ENCODE measurements at regions not wholly inside any gene's neighbourhood (a gene's known extent, or its start where the extent isn't known, plus 50 kb on each side); places are given as distances from the start of the nearest gene placed in this dataset.

DNA sequence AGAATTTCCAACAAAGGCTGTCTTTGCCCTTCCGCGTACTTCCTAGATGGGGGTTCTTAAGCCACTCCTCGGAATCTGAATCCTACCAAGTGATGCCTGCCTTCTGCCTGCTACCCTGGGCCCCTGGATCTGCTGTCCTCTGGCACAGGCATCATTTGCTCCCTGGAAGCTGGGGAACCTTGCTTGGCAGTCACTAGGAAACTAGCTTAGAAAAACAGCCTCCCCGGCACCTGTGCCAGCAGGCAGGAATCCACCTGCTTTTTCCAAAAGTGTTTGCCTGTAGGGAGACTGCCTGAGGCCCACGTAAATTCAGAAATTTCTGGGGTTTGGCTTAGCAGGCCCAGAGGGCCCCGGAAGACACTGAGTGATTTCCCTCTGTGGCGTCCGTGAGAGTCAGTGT is 442.4 kb downstream of the TSHZ3 start:
- no peak for DNase-seq

DNA sequence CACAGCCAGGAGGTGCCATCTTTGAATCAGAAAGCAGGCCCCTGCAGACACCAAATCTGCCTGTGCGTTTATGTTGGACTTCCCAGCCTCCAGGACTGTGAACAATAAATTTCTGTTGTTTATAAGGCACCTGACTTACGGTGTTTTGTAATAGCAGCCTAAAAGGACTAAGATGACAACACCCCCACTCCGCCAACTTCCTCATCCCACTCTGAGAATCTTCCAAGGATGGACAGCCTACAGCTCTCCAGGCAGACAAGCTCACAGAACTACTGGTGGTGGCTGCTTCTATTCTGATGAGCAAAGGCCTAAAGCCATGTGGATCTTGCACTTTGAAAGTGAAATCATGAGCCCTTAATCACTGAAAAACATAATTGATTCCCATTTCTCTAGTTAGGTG is 449.2 kb downstream of the TSHZ3 start:
- DNase-seq, result no peak

DNA sequence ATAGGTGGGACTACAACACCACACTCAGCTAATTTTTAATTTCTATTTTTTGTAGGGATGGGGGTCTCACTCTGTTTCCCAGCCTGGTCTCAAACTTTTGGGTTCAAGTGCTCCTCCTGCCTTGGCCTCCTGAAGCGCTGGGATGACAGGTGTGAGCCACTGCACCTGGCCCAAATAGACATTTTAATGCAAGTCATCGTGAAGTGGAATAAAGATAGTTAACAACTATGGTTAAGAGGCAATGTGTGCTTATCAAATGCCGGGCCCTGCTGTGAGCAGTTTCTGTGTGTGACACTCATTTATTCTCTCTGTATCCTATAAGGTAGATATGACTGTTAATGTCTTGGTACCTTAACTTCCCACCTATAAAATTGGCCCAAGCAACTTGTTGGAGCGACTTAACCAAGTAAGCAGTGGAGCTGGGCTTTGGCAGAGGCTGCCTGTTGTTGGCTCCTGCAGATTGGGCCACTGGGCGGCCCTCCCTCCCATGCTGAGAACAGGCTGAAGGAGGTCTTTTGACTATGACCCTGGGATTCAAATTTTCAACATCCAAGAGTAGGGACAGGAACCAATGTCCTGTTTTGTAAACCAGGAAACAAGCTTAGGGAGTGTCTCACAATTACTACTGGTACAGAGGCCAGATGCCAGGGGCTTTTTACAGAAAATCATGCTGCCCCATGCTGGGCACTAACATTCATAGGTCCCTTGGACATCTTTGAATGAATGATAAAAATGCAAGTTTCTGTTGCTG is 450.7 kb downstream of the TSHZ3 start:
- DNase-seq, result no peak

DNA sequence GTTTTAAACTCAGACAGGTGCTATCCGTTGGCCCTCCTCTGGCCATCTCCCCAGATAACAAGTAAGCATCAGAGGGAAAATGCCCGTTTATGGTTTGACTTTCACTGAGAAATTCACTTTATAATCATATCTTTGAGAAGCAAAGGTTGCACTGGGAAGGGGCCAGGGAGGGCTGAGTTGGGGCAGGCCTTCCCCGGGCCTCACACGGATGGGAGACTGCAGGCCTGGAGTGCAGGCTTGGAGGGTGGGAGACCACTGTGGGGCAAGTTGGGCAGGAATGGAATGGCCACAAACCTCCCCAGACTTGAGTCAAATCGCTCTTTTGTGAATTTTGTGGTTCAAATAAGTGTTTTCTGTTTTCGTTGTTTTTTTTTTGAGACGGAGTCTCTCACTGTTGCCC is 451.7 kb downstream of the TSHZ3 start:
- DNase-seq, result no peak

DNA sequence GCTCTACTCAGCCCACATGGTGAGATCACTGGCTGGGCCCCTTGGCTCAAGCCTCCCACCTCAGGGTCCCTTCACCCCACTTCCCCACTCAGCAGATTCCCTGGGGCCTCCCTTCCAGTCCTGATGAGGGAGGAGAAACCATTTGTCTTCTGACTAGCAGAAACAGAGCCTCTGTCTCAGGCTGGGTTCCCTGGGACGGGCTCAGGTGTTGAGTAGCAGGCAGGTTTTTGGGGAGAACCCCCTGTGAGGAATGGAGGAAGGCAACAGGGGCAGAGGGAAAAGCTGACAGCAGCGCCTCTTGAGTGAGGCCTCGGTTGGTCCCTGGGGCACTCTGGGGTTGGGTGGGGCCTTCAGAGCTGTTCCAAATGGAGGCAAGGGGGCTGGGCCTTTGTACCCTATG is 452.2 kb downstream of the TSHZ3 start:
- no peak for DNase-seq

DNA sequence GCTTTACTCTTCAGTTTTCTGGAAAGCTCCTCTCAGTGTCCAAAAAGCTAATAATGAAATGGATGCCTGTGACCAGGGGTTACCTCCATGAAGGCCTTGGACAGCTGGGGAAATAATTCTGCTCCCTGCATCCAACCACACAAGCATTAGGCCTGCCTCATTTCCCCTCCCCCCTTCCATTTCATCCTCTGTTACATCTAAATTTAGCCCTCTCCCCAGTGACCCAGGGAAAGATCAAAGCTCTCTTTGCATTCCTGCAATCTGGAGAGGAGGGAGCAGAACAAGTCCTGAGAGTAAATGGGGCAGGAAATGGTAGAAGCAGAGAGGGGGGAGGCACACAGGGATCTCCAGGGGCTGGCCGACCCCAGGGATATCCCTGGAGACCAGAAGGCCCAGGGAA is 452.7 kb downstream of the TSHZ3 start:
- no peak for DNase-seq

DNA sequence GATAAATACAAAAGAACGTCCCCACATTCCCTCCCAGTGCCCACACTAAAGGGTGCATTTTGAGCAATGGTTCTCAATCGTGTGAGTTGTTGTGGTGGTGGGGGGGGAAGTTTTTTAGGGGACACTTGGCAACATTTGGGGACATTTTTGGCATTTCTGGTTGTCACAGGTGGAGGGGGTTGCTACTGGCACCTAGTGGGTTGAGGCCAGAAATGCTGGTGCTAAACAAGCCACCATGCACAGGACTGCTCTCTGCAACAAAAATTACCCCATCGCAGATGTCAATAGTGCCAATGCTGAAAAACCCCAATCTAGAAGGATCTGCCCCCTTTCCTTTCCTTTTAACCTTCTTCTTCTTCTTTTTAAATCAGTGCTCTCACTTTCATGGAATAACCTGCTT is 453.3 kb downstream of the TSHZ3 start:
- DNase-seq, result no peak

DNA sequence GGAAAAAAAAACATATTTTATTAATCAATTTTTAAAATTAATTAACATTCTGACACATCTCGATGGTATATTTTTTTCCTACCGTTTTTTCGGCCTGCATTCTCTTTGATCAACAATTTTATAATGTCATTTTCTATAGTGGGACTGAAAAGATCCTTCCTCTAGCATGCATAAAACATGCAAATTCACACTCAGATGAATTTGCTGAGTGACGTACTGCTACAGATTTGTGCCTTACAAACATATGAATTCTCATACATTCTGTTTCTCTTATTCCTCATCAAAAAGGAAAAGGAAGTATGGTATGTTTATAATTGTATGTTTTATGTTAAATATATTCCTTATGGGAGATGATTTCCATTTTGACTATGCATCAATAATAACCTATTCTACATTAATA is 458.2 kb downstream of the TSHZ3 start:
- DNase-seq, result no peak

DNA sequence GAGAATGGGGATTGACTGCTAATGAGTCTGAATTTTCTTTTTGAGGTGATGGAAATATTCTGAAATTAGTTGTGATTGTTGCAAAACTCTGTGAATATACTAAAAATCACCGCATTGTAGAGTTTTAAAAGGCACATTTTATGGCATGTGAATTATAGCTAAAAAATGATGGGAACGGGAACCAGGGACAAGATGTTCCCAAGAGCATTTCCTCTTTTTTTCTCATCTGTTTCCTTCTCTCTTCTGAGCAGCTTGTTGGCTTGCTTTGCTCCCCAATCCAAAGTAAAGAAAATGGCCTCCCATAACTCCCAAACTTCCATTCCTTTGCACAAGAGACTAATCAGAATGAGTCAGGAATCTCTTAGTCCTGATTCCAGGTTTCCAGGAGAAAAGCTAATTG is 459.2 kb downstream of the TSHZ3 start:
- DNase-seq, result no peak

DNA sequence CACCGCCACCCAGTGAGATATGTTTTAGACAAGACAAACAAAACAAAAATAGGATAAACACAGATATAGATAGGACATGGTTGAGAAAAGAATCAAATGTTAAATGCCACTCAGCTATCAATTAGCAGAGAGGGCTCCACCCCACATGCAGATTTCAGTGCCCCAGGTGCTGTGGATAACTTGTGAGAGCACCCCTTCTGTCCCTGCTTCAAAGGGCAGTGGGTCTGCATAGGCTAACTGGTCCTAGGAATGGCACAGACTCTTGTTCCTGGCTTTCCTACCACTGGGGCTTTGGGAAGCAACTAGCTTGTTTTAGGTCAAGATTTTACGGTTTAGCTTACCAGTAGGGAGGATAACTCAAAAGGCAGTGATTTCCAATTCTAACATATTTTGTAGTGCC is 460.3 kb downstream of the TSHZ3 start:
- DNase-seq, result no peak

DNA sequence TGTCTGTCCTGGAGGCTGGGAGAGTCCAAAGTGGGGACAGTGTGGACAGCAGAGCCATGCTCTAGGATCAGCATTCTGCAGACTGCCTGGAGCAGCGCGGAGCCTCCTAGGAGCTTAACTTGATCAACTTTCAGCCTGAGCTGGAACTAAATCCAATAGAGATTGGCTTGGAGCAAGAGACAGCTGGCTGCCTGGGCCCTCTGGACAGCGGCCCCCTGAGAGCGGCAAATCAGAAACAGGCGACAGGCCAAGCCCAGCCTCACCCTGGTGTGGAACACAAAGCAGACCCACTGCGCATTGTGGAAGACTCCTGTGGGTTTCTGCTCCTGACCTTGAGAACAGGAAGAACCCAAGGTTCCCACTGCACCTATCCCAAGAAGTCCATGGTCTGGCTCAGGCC is 462.2 kb downstream of the TSHZ3 start:
- no peak for DNase-seq

DNA sequence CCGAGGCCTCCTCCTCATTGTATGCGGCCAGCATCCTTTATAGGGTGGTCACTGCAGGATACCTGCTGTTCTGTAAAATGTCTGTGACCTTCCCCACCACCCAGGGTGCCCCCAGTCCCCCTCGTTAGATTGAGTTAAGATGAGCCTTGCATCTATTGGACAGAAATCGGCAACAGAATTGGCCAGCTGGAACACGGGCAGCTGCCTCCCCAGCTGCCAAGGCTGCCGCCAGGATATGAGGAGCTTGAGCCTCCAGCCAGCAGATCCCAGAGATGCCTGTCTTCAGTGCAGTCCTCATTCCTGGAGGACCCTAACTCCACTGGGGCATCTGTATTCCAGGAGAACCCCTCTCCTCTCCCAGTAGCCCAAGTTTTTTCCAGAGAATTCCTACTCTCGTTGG is 463.0 kb downstream of the TSHZ3 start:
- DNase-seq, result no peak

DNA sequence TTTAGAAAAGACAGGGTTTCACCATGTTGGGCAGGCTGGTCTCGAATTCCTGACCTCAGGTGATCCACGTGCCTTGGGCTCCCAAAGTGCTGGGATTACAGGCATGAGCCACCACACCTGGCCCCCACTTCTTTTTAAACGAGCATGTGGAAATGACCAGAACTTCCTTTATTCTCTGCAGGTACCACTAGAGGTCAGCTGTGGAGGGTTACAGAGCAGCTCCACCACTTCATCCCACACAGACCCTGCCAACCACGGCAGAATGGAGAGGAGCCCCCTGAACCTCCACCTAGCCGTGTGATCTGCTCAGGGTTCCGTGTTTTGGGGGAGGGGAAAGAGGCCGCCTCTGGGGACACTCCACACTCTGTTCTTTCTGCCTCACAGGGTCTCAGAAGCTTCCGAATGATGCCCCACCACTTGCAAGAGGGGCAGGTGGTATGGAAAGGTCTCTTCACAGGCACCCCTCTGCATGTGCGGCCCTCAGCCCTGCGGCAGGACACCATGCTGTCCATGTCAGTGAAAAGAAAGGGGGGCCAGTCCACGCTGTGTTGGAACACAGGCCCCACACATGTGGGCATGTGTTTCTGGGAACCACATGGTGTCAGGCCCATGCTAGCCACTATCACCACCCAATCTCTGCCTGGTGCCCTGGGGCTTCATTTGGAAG is 465.0 kb downstream of the TSHZ3 start:
- DNase-seq, result no peak

DNA sequence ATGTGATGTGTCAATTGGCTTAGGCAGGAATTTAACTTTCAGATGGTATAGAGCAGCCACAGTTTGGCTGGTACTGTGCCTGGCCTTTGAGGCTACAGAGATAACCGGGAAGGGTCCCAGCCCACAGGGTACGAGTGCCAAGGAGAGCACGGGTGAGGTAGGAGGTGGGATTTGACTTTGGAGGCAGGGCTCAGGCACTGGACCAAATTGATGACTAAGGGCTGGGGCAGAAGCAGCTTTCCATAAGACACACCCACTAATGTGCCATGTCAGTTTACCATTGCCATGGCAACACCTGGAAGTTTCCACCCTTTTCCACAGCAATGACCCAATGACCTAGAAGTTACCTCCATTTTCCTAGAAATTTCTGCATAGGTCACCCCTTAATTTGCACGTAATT is 466.2 kb downstream of the TSHZ3 start:
- DNase-seq, result no peak

DNA sequence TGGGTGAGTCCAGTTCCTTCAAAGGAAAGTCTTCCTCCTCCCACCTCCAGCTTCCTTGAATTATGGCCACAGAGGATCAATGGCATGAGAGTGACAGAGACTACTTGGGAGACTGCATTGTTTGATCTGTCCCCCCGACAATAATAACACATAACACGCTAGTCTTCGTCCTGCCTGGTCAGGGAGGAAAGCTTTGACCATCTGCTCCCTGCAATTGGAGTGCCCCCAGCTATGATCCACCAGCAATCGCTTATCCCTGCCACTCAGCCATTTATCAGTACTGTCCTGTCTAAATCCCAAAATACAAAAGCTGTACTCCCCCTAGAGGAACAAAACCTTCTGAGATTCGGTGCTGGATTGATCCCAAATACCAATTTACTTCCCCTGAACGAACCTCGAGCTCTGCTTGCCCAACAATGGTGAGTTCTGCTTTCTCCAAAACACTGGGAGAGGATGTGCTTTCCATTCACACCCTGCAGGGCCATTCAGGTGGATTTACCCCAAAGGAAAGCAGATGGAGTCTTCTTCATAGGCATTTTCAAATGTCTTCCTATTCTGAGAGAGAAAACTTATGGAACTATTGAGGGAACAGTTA is 466.7 kb downstream of the TSHZ3 start:
- no peak for DNase-seq

DNA sequence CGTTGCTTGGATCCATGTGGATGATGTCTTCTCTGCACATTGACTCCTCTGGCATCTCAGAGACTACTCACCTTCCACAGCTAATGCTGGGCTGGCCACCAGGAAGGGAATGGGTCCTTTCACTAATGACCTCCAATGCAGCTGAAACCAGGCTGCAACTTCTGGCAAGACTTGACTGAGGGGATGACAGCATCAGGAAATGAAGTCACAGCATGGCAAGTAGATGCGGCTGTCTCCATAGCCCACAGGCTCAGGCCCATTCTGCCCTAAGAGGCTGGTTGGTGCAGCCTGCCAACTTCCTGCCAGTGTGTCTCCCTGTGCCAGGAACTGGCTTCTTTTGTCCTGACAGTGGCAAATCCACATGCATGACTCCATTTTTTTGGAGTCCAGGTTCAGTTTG is 467.3 kb downstream of the TSHZ3 start:
- peak in 4 of 58 donors; percentile 3 to 41 (median 16) for DNase-seq

DNA sequence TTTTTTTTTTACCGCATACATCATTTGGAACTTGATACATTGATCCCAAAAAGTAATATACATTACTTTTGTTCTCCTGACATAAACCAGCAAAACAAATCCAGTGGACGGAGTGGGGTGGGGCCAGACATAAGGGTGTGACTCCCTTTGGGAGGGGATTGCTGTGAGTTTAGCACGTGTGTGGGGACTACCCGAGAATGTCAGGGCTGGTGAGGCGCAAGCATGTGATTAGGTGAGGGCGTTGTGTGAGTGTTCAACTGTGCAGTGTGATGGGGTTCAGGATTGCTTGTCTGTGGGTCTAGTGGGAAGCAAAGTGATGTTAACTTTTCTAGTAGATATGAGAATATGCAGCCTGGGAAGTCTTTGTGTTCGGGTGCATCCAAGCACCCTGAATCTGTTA is 468.0 kb downstream of the TSHZ3 start:
- no peak for DNase-seq

DNA sequence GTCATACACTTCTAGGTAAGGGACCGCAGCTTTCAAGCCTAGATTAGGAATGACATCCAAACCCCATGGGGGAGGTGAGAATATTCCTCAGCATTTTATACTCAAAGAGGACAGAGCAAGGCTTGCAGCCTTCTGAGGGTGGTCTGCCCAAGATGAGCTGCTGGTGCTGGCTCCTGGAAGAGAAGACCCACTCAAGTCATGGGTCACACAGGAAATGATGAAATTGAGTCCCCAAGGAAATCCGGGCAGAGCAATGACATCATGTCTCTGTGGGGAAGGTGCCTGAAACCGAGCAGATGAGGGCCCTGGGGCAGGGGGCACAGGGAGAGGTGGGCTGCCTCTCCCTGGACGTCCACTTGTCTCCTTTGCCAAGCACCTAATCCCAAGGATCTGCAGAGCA is 468.7 kb downstream of the TSHZ3 start:
- DNase-seq, result no peak

DNA sequence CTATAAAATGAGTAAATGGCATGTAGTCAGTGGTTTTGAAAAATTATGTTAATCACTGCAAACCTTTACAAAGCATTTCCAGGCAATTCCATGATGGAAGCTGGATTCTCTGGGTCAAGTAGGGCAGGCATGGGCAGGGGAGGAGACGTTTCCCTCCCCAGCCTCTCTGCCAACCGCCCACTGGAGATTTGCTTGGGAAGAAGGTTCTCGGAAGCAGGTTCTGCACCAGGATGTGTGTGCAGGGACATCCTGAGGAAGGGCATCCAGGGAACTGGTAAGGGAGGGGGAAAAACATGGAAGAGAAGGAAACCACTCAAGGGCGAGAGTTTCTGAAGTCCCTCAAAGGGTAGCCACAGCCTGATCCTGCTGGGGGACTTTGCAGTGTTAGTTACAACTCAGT is 469.1 kb downstream of the TSHZ3 start:
- DNase-seq, result no peak

DNA sequence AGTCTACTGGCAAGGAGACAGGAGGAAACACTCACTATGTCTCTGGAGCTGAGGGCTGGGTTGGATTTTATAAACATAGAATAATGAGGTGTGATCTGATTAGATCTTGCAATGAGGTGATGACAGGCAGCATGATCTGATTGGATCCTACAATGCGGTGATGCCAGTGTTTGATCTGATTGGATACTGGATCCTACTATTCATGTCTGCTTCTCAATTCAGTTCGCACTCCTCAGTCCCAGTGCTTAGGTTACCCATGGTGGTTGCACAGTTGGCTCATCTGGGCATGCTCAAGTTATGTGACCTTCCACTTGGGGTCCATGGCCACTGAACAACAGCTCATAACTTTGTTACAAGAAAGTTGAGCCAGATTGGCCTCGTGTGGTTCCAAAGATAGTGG is 469.5 kb downstream of the TSHZ3 start:
- DNase-seq, result no peak

DNA sequence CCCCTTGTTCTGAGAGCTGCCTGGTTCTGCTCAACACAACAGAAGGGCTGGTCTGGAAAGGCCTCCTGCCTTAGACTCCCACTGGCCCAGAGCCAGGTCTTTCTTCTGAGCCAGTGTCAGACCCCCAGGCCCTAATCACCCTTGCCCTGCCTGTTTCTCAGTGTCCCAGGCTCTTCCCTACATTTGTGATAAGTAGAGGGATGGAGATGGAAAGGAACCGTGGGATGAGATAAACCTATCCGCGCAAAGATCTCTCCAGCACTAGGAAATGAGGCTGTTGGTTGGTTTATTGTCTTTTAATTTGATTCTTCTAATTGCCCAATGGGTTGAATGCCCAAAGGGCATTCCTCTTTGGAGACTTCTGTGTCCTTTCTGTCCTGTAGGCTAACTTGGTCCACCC is 470.0 kb downstream of the TSHZ3 start:
- DNase-seq, result no peak

DNA sequence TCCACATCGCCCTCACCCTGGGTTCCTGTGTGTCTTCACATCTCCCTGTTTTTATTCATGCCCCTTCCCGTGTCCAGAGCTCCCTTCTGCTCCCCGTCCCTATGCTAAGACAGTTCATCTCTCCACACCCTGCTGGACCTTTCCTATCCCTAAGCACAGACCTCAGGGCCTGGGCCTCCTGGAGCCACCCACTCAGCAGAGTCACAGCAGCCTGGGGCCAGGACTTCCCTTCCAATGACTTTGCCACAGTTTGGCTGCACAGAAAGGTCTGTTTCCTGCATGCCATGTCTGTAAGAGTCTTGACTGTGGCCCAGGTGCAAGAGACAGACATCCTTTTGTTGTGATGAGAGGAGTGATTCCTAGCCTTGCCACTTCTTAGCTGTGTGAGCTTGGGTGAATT is 470.7 kb downstream of the TSHZ3 start:
- DNase-seq, result no peak

DNA sequence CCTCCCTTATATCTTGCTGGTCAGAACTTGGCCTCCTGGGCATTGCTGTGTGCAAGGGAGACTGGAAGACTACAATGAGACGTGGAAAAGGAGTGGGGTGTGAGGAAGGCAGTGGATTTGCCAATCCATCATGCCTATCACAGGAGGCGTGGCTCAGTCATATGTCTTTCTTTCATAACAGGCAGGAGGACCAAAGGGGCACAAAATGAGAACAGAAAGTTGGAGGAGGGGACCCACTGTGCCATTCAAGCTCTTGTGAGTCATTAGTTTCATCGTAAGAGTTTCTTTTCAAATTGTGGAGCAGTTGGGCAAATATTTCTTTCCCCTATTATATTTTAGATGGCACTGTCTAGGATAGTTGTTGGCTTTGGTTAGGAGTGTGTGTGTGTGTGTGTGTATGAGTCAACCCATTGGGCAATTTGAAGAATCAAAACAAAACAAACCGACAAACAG is 471.5 kb downstream of the TSHZ3 start:
- DNase-seq, result peak in 2 of 58 donors; percentile 6 to 15
